ENCODE measurements at regions not wholly inside any gene's neighbourhood (a gene's known extent, or its start where the extent isn't known, plus 50 kb on each side); places are given as distances from the start of the nearest gene placed in this dataset.

DNA sequence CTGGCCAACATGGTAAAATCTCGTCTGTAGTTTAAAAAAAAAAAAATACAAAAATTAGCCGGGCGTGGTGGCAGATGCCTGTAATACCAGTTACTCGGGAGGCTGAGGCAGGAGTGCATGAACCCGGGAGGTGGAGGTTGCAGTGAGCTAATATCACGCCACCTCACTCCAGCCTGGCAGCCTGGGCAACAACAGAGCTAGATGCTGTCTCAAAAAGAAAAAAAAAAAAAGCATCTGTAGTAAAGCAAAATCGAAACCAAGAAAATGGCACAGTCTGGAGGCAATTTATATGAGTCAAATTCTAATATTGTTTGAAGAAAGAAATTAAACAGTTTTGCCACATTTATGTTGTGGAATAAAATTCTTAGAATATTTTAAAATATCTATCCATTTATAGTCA is 365.0 kb upstream of the CHORDC1 start:
- TF ChIP-seq, protein P1, sequence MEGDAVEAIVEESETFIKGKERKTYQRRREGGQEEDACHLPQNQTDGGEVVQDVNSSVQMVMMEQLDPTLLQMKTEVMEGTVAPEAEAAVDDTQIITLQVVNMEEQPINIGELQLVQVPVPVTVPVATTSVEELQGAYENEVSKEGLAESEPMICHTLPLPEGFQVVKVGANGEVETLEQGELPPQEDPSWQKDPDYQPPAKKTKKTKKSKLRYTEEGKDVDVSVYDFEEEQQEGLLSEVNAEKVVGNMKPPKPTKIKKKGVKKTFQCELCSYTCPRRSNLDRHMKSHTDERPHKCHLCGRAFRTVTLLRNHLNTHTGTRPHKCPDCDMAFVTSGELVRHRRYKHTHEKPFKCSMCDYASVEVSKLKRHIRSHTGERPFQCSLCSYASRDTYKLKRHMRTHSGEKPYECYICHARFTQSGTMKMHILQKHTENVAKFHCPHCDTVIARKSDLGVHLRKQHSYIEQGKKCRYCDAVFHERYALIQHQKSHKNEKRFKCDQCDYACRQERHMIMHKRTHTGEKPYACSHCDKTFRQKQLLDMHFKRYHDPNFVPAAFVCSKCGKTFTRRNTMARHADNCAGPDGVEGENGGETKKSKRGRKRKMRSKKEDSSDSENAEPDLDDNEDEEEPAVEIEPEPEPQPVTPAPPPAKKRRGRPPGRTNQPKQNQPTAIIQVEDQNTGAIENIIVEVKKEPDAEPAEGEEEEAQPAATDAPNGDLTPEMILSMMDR (IDR thresholded peaks at IDR 0.05): no peak
- TF ChIP-seq POLR2A (IDR thresholded peaks at IDR 0.05): no peak

All from body of pancreas (tissue), 4 donors.